Testis (tissue), 2 donors: ENCODE measurements at regions not wholly inside any gene's neighbourhood (a gene's known extent, or its start where the extent isn't known, plus 50 kb on each side); places are given as distances from the start of the nearest gene placed in this dataset.

Experiments
- POLR2A ChIP-seq: fragments of 450-650 bp; IDR thresholded peaks from one replicate; pipeline ENCODE4 v1.6.1; 2017; ENCODE audit warnings: antibody characterized with exemption, mild to moderate bottlenecking, moderate library complexity
- TF ChIP-seq, protein P1 (sequence below), 3 experiments: fragments of 450-650 bp in 2 of 3; fragments of 200-600 bp in 1 of 3; sonication (generic) in 1 of 3; IDR thresholded peaks; one replicate each; pipeline ENCODE4 v1.5.1; 2016 to 2019; ENCODE audit warnings: antibody characterized with exemption in 3 of 3, mild to moderate bottlenecking in 2 of 3, moderate library complexity in 1 of 3

DNA sequence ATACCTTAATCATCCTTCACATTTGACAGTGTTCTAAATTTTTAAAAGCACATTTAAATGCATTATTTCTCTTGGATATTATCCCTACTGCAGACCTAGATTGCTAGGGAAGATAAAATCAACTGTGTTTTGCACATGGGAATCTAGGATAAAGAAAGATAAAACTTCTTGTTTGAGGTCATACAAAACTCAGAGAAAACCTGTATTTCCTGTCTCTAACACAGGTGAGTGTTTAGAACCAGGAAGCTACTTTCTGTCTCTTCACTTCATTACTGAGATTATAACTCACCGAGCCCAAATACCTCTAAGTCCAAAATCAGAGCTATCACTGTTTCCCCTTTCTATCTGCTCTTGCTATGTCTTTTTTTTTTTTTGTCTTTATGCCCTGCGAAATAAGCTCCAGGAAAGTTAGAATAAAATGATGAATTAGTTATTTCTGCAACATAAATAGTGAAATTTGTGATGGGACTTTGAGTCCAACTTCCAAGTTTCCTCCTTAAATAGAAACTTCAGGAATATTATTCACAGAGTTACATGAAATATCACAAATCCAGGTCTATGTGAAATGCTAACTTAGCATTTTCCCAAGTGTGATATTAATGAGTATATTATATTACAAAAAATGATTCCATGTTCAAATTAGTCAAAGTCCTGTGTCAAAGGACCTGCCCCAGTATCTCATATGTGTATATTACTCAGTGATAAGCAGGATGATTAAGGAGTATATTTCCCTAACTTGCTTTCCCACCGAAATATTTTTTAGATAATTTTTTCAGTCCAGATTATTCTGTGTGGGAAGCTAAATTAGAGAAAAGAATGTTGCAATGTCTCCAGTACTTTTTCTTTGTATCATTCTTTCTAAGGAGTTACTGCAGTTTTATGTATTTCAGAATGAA, 226.4 kb downstream of the PLA2G4A start:
- TF ChIP-seq, protein P1, sequence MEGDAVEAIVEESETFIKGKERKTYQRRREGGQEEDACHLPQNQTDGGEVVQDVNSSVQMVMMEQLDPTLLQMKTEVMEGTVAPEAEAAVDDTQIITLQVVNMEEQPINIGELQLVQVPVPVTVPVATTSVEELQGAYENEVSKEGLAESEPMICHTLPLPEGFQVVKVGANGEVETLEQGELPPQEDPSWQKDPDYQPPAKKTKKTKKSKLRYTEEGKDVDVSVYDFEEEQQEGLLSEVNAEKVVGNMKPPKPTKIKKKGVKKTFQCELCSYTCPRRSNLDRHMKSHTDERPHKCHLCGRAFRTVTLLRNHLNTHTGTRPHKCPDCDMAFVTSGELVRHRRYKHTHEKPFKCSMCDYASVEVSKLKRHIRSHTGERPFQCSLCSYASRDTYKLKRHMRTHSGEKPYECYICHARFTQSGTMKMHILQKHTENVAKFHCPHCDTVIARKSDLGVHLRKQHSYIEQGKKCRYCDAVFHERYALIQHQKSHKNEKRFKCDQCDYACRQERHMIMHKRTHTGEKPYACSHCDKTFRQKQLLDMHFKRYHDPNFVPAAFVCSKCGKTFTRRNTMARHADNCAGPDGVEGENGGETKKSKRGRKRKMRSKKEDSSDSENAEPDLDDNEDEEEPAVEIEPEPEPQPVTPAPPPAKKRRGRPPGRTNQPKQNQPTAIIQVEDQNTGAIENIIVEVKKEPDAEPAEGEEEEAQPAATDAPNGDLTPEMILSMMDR (IDR thresholded peaks at IDR 0.05) = no peak
- TF ChIP-seq POLR2A = no peak
